ENCODE measurements at regions not wholly inside any gene's neighbourhood (a gene's known extent, or its start where the extent isn't known, plus 50 kb on each side); places are given as distances from the start of the nearest gene placed in this dataset.

- no peak overlapping the region for H3K4me3 Mint-ChIP-seq
- no peak overlapping the region for H3K27ac Mint-ChIP-seq
- Histone ChIP-seq H3K4me1 (ENCODE audit: control insufficient read depth in 1 of 2, insufficient read depth in 2 of 2, low read length in 2 of 2) (no peaks in the 10 kb centered on the region), H3K27me3 (ENCODE audit: control insufficient read depth in 2 of 2, insufficient read depth in 2 of 2, low read length in 2 of 2) (no peaks in the 10 kb centered on the region), H4K20me1 (ENCODE audit: insufficient read depth, low read length) (no peaks in the 10 kb centered on the region), H3K4me2 (replicated peaks; ENCODE audit: extremely low read depth, low read length, poor library complexity, severe bottlenecking) (no peak overlapping the region), H3K36me3 (replicated peaks in 1 of 2; ENCODE audit: control insufficient read depth in 1 of 2, insufficient read depth in 2 of 2, low read length in 2 of 2) (no peaks in the 10 kb centered on the region), H3K27ac (ENCODE audit: low read depth in 1 of 2, low read length in 2 of 2) (no peak overlapping the region), H3K9ac (ENCODE audit: insufficient read depth, low read length, poor library complexity, severe bottlenecking) (no peak overlapping the region), H3K79me2 (ENCODE audit: insufficient read depth, low read length) (no peaks in the 10 kb centered on the region), H2AFZ (ENCODE audit: insufficient read depth, low read depth, low read length, poor library complexity, severe bottlenecking) (no peak overlapping the region), H3K4me3 (replicated peaks in 1 of 3; ENCODE audit: low read depth in 2 of 3, low read length in 3 of 3) (no peak overlapping the region), H3K9me3 (replicated peaks in 1 of 2; ENCODE audit: control insufficient read depth in 1 of 2, insufficient read depth in 1 of 2, low read length in 2 of 2) (no peaks in the 10 kb centered on the region)
- no peak for TF ChIP-seq CTCF (IDR thresholded peaks at IDR 0.05)
- peaks cover 0 to 4% (median 2%) of the 10 kb centered on the region in 7 donors for H3K9me3 Mint-ChIP-seq
- intact Hi-C loops (cut with micrococcal nuclease), result no loop called here
- no CpG with 5 or more reads among the region's 3 CpGs for WGBS (ENCODE audit: insufficient coverage)
- H3K36me3 Mint-ChIP-seq, result no peaks in the 10 kb centered on the region
- no peak for DNase-seq
- no peaks in the 10 kb centered on the region for H3K4me1 Mint-ChIP-seq
- H3K27me3 Mint-ChIP-seq (ENCODE audit: low read depth in 3 of 3), result no peaks in the 10 kb centered on the region
Measured at GRCh38 chr7:125663961-125664360, 734.3 kb upstream of the POT1 start.

GRCh38 chr7:125661677-125662076 is 732.1 kb upstream of the POT1 start:
- no peaks in the 10 kb centered on the region for H3K4me1 Mint-ChIP-seq
- Histone ChIP-seq H2AFZ (ENCODE audit: insufficient read depth, low read depth, low read length, poor library complexity, severe bottlenecking) (no peak overlapping the region), H3K36me3 (replicated peaks in 1 of 2; ENCODE audit: control insufficient read depth in 1 of 2, insufficient read depth in 2 of 2, low read length in 2 of 2) (no peaks in the 10 kb centered on the region), H3K4me2 (replicated peaks; ENCODE audit: extremely low read depth, low read length, poor library complexity, severe bottlenecking) (no peak overlapping the region), H3K27ac (ENCODE audit: low read depth in 1 of 2, low read length in 2 of 2) (no peak overlapping the region), H3K27me3 (ENCODE audit: control insufficient read depth in 2 of 2, insufficient read depth in 2 of 2, low read length in 2 of 2) (no peaks in the 10 kb centered on the region), H3K79me2 (ENCODE audit: insufficient read depth, low read length) (no peaks in the 10 kb centered on the region), H3K4me1 (ENCODE audit: control insufficient read depth in 1 of 2, insufficient read depth in 2 of 2, low read length in 2 of 2) (no peaks in the 10 kb centered on the region), H4K20me1 (ENCODE audit: insufficient read depth, low read length) (no peaks in the 10 kb centered on the region), H3K4me3 (replicated peaks in 1 of 3; ENCODE audit: low read depth in 2 of 3, low read length in 3 of 3) (no peak overlapping the region), H3K9me3 (replicated peaks in 1 of 2; ENCODE audit: control insufficient read depth in 1 of 2, insufficient read depth in 1 of 2, low read length in 2 of 2) (no peaks in the 10 kb centered on the region), H3K9ac (ENCODE audit: insufficient read depth, low read length, poor library complexity, severe bottlenecking) (no peak overlapping the region)
- TF ChIP-seq CTCF (IDR thresholded peaks at IDR 0.05), result no peak
- no peak overlapping the region for H3K27ac Mint-ChIP-seq
- 13% methylated on average over 3 of the region's 3 CpGs for WGBS (ENCODE audit: insufficient coverage)
- H3K4me3 Mint-ChIP-seq, result no peak overlapping the region
- no peaks in the 10 kb centered on the region for H3K27me3 Mint-ChIP-seq (ENCODE audit: low read depth in 3 of 3)
- no peak for DNase-seq
- intact Hi-C loops (cut with micrococcal nuclease), result no loop called here
- H3K36me3 Mint-ChIP-seq, result no peaks in the 10 kb centered on the region
- H3K9me3 Mint-ChIP-seq, result peaks cover 0 to 4% (median 2%) of the 10 kb centered on the region in 7 donors

Measured in CD14-positive monocyte (primary cell).